Gastrocnemius medialis (tissue), 4 donors: ENCODE measurements at regions not wholly inside any gene's neighbourhood (a gene's known extent, or its start where the extent isn't known, plus 50 kb on each side); places are given as distances from the start of the nearest gene placed in this dataset.
"Not testable (repeated sequence)": the region's sequence is repeated elsewhere in the genome, so short reads cannot be mapped to it uniquely, and the experiment has no call there.

Experiments
- ATAC-seq, 2 donors: fragments of 150-250 bp; one replicate each; pipeline ENCODE4 v1.9.1; 2016
- DNase-seq, 2 donors: peaks; one replicate each; pipeline ENCODE4 v3.0.0-alpha.2; 2019
- H3K27ac ChIP-seq, 4 donors: fragments of 200-600 bp; sonication (generic); 1 replicate in 1 of 4; 2 replicates in 3 of 4; pipeline ENCODE4 v1.5.1; 2016 to 2018; ENCODE audit warnings: mild to moderate bottlenecking in 2 of 4, moderate library complexity in 1 of 4
- H3K27me3 ChIP-seq, 3 donors: fragments of 200-600 bp; sonication (generic) in 2 of 3; 1 replicate in 1 of 3; 2 replicates in 2 of 3; pipeline versions ENCODE4 v1.5.1 to v1.6.0; 2016 to 2019; ENCODE audit warnings: mild to moderate bottlenecking in 1 of 3, moderate library complexity in 1 of 3
- H3K36me3 ChIP-seq, 2 donors: fragments of 200-600 bp; sonication (generic) in 1 of 2; one replicate each; pipeline ENCODE4 v1.5.1; 2017 to 2018
- H3K4me1 ChIP-seq, 2 donors: fragments of 200-600 bp; sonication (generic) in 1 of 2; one replicate each; pipeline ENCODE4 v1.5.1; 2016 to 2017; ENCODE audit warnings: mild to moderate bottlenecking in 2 of 2
- H3K4me3 ChIP-seq, 4 donors: fragments of 200-600 bp; sonication (generic) in 3 of 4; 1 replicate in 1 of 4; 2 replicates in 3 of 4; pipeline ENCODE4 v1.5.1; 2016 to 2019; ENCODE audit warnings: mild to moderate bottlenecking in 2 of 4
- H3K9me3 ChIP-seq, 3 donors: fragments of 200-600 bp; sonication (generic) in 2 of 3; 1 replicate in 1 of 3; 2 replicates in 2 of 3; pipeline ENCODE4 v1.5.1; 2016 to 2019
- CTCF ChIP-seq, 5 experiments: fragments of 450-650 bp in 3 of 5; fragments of 200-600 bp in 2 of 5; sonication (generic) in 2 of 5; IDR thresholded peaks in 4 of 5; conservative IDR thresholded peaks in 1 of 5; 1 replicate in 4 of 5; 2 replicates in 1 of 5; pipeline ENCODE4 v1.5.1; 2016 to 2019; ENCODE audit warnings: antibody characterized with exemption in 5 of 5, mild to moderate bottlenecking in 3 of 5, moderate library complexity in 3 of 5
- POLR2A ChIP-seq, 2 donors: fragments of 450-650 bp; IDR thresholded peaks; one replicate each; pipeline ENCODE4 v1.6.1; 2017; ENCODE audit warnings: antibody characterized with exemption in 2 of 2, mild to moderate bottlenecking in 2 of 2, moderate library complexity in 2 of 2
- in situ Hi-C, 4 donors: fragments of 200-750 bp; cut with MboI; loops; one replicate each; pipeline versions ENCODE4 v1.15.0 to v1.8.0; 2017; ENCODE audit warnings: low sequenced_read_pairs in 4 of 4
- intact Hi-C: fragments of 100-400 bp; cut with DNase I; formaldehyde crosslinking; loops from one replicate; pipeline ENCODE4 v1.15.1; 2023; ENCODE audit warnings: low total_unique reads

- no peaks in the 10 kb centered on the region for H3K9me3 ChIP-seq
- no peak overlapping the region for H3K27ac ChIP-seq
- no peak for TF ChIP-seq CTCF (IDR thresholded peaks at IDR 0.05 in 4 of 5, conservative IDR thresholded peaks at IDR 0.05 in 1 of 5)
- no peak for TF ChIP-seq POLR2A (IDR thresholded peaks at IDR 0.05)
- no peaks in the 10 kb centered on the region for H3K27me3 ChIP-seq
- DNase-seq (no peak), ATAC-seq (no peak)
- intact Hi-C loops, result no loop called here
- H3K36me3 ChIP-seq, result no peaks in the 10 kb centered on the region
- in situ Hi-C loops, result no loop called here
- no peak overlapping the region for H3K4me3 ChIP-seq
- no peaks in the 10 kb centered on the region for H3K4me1 ChIP-seq
These were observed 104.8 kb upstream of the BARHL2 start for GRCh38 chr1:90821788-90822359.

- no peak overlapping the region for H3K4me3 ChIP-seq
- no peak overlapping the region for H3K27ac ChIP-seq
- TF ChIP-seq CTCF (IDR thresholded peaks at IDR 0.05 in 4 of 5, conservative IDR thresholded peaks at IDR 0.05 in 1 of 5) (no peak), POLR2A (IDR thresholded peaks at IDR 0.05) (no peak)
- no peaks in the 10 kb centered on the region for H3K36me3 ChIP-seq
- H3K9me3 ChIP-seq, result no peaks in the 10 kb centered on the region
- DNase-seq (no peak), ATAC-seq (no peak)
- intact Hi-C loops, result no loop called here
- no peaks in the 10 kb centered on the region for H3K4me1 ChIP-seq
- H3K27me3 ChIP-seq, result no peaks in the 10 kb centered on the region
- in situ Hi-C loops, result no loop called here
These were observed 104.2 kb upstream of the BARHL2 start for GRCh38 chr1:90821152-90821787.

GRCh38 chr1:90820745-90821144 is 103.6 kb upstream of the BARHL2 start:
- no peak overlapping the region for H3K27ac ChIP-seq
- TF ChIP-seq CTCF (IDR thresholded peaks at IDR 0.05 in 4 of 5, conservative IDR thresholded peaks at IDR 0.05 in 1 of 5), result no peak
- no peak for TF ChIP-seq POLR2A (IDR thresholded peaks at IDR 0.05)
- H3K4me3 ChIP-seq, result no peak overlapping the region
- H3K27me3 ChIP-seq, result no peaks in the 10 kb centered on the region
- in situ Hi-C loops, result no loop called here
- H3K4me1 ChIP-seq, result no peaks in the 10 kb centered on the region
- no peaks in the 10 kb centered on the region for H3K36me3 ChIP-seq
- no peaks in the 10 kb centered on the region for H3K9me3 ChIP-seq
- intact Hi-C loops, result no loop called here
- ATAC-seq, result no peak
- no peak for DNase-seq

GRCh38 chr1:90817399-90817798 is 100.3 kb upstream of the BARHL2 start:
- no peaks in the 10 kb centered on the region for H3K4me1 ChIP-seq
- intact Hi-C loops (no loop called here), in situ Hi-C loops (no loop called here)
- ATAC-seq (no peak), DNase-seq (no peak)
- H3K36me3 ChIP-seq, result no peaks in the 10 kb centered on the region
- no peaks in the 10 kb centered on the region for H3K9me3 ChIP-seq
- no peak for TF ChIP-seq POLR2A (IDR thresholded peaks at IDR 0.05)
- TF ChIP-seq CTCF (IDR thresholded peaks at IDR 0.05 in 4 of 5, conservative IDR thresholded peaks at IDR 0.05 in 1 of 5), result no peak
- no peak overlapping the region for H3K27ac ChIP-seq
- H3K4me3 ChIP-seq, result no peak overlapping the region
- H3K27me3 ChIP-seq, result no peaks in the 10 kb centered on the region

GRCh38 chr1:90812237-90812636 is 95.1 kb upstream of the BARHL2 start:
- ATAC-seq, H3K4me3 ChIP-seq, H3K9me3 ChIP-seq, in situ Hi-C loops, H3K27ac ChIP-seq, H3K27me3 ChIP-seq, H3K36me3 ChIP-seq, H3K4me1 ChIP-seq, DNase-seq, intact Hi-C loops: not testable (repeated sequence)

- H3K27ac ChIP-seq, H3K4me1 ChIP-seq, ATAC-seq, H3K36me3 ChIP-seq, H3K9me3 ChIP-seq, intact Hi-C loops, H3K27me3 ChIP-seq, DNase-seq, in situ Hi-C loops, H3K4me3 ChIP-seq: not testable (repeated sequence)
These were observed 94.4 kb upstream of the BARHL2 start for GRCh38 chr1:90811444-90811950.
